Esophagus squamous epithelium (tissue), 4 donors: ENCODE measurements at regions not wholly inside any gene's neighbourhood (a gene's known extent, or its start where the extent isn't known, plus 50 kb on each side); places are given as distances from the start of the nearest gene placed in this dataset.

Experiments used
- CTCF ChIP-seq, 6 experiments: fragments of 450-650 bp in 4 of 6; fragments of 200-600 bp in 2 of 6; sonication (generic) in 2 of 6; IDR thresholded peaks; one replicate each; pipeline ENCODE4 v1.5.1; 2016 to 2019; ENCODE audit warnings: antibody characterized with exemption in 6 of 6, mild to moderate bottlenecking in 4 of 6, moderate library complexity in 4 of 6
- POLR2A ChIP-seq, 4 donors: fragments of 450-650 bp; IDR thresholded peaks; one replicate each; pipeline ENCODE4 v1.6.1; 2017; ENCODE audit warnings: antibody characterized with exemption in 4 of 4, mild to moderate bottlenecking in 4 of 4, moderate library complexity in 3 of 4

GRCh38 chr9:106467865-106468164, 395.2 kb upstream of the ZNF462 start:
- TF ChIP-seq CTCF (IDR thresholded peaks at IDR 0.05) (no peak), POLR2A (IDR thresholded peaks at IDR 0.05) (no peak)
